HL-60 (cell line): ENCODE measurements at regions not wholly inside any gene's neighbourhood (a gene's known extent, or its start where the extent isn't known, plus 50 kb on each side); places are given as distances from the start of the nearest gene placed in this dataset.

Experiments used
- DNase-seq, 2 experiments: peaks; one replicate each; pipeline ENCODE4 v3.0.0-alpha.2; 2010 to 2020; ENCODE audit warnings: low read depth in 1 of 2, low spot score in 1 of 2
- H3K27ac ChIP-seq: fragments of 250-450 bp; sonication (Bioruptor Pico); replicated peaks from 2 replicates; pipeline ENCODE4 v1.5.1; 2020; ENCODE audit warnings: mild to moderate bottlenecking, moderate library complexity
- H3K27me3 ChIP-seq: fragments of 250-450 bp; sonication (Bioruptor Pico); 2 replicates; pipeline ENCODE4 v1.5.1; 2021; ENCODE audit warnings: mild to moderate bottlenecking, moderate library complexity; ENCODE audit not compliant: insufficient read depth, poor library complexity, severe bottlenecking
- H3K4me3 ChIP-seq: replicated peaks from 2 replicates; pipeline ENCODE4 v1.5.1; 2011; ENCODE audit warnings: mild to moderate bottlenecking, control low read depth, low read length; ENCODE audit not compliant: insufficient read depth
- GABPA ChIP-seq: IDR thresholded peaks from 2 replicates; pipeline ENCODE4 v1.6.1; 2012; ENCODE audit warnings: low read depth
- POLR2AphosphoS5 ChIP-seq: IDR thresholded peaks from 2 replicates; pipeline ENCODE4 v1.6.1; 2012; ENCODE audit warnings: low read depth
- SPI1 ChIP-seq: IDR thresholded peaks from 2 replicates; pipeline ENCODE4 v1.6.1; 2012; ENCODE audit warnings: low read depth, mild to moderate bottlenecking, borderline replicate concordance
- TF ChIP-seq, protein P1 (sequence below): IDR thresholded peaks from 2 replicates; pipeline ENCODE4 v1.6.1; 2012; ENCODE audit warnings: low read depth; ENCODE audit not compliant: insufficient replicate concordance
- TF ChIP-seq, protein P2 (sequence below): IDR thresholded peaks from one replicate; pipeline ENCODE4 v1.5.1; 2011; ENCODE audit warnings: low read length, control low read depth, inconsistent platforms; ENCODE audit not compliant: insufficient read depth

GRCh38 chr9:80375477-80375876, 803.7 kb downstream of the TLE4 start:
- no peak overlapping the region for H3K27ac ChIP-seq
- DNase-seq = no peak
- H3K4me3 ChIP-seq = no peak overlapping the region
- H3K27me3 ChIP-seq = no peaks in the 10 kb centered on the region
- TF ChIP-seq, protein P1, sequence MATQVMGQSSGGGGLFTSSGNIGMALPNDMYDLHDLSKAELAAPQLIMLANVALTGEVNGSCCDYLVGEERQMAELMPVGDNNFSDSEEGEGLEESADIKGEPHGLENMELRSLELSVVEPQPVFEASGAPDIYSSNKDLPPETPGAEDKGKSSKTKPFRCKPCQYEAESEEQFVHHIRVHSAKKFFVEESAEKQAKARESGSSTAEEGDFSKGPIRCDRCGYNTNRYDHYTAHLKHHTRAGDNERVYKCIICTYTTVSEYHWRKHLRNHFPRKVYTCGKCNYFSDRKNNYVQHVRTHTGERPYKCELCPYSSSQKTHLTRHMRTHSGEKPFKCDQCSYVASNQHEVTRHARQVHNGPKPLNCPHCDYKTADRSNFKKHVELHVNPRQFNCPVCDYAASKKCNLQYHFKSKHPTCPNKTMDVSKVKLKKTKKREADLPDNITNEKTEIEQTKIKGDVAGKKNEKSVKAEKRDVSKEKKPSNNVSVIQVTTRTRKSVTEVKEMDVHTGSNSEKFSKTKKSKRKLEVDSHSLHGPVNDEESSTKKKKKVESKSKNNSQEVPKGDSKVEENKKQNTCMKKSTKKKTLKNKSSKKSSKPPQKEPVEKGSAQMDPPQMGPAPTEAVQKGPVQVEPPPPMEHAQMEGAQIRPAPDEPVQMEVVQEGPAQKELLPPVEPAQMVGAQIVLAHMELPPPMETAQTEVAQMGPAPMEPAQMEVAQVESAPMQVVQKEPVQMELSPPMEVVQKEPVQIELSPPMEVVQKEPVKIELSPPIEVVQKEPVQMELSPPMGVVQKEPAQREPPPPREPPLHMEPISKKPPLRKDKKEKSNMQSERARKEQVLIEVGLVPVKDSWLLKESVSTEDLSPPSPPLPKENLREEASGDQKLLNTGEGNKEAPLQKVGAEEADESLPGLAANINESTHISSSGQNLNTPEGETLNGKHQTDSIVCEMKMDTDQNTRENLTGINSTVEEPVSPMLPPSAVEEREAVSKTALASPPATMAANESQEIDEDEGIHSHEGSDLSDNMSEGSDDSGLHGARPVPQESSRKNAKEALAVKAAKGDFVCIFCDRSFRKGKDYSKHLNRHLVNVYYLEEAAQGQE = no peak
- TF ChIP-seq, protein P2, sequence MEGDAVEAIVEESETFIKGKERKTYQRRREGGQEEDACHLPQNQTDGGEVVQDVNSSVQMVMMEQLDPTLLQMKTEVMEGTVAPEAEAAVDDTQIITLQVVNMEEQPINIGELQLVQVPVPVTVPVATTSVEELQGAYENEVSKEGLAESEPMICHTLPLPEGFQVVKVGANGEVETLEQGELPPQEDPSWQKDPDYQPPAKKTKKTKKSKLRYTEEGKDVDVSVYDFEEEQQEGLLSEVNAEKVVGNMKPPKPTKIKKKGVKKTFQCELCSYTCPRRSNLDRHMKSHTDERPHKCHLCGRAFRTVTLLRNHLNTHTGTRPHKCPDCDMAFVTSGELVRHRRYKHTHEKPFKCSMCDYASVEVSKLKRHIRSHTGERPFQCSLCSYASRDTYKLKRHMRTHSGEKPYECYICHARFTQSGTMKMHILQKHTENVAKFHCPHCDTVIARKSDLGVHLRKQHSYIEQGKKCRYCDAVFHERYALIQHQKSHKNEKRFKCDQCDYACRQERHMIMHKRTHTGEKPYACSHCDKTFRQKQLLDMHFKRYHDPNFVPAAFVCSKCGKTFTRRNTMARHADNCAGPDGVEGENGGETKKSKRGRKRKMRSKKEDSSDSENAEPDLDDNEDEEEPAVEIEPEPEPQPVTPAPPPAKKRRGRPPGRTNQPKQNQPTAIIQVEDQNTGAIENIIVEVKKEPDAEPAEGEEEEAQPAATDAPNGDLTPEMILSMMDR = no peak
- TF ChIP-seq GABPA = no peak
- no peak for TF ChIP-seq SPI1
- no peak for TF ChIP-seq POLR2AphosphoS5

GRCh38 chr9:80369641-80370040, 797.9 kb downstream of the TLE4 start:
- H3K27ac ChIP-seq = no peak overlapping the region
- TF ChIP-seq, protein P2 = no peak
- TF ChIP-seq, protein P1 = no peak
- no peak for TF ChIP-seq POLR2AphosphoS5
- TF ChIP-seq GABPA = no peak
- no peak for TF ChIP-seq SPI1
- no peaks in the 10 kb centered on the region for H3K27me3 ChIP-seq
- DNase-seq = no peak
- H3K4me3 ChIP-seq = no peak overlapping the region

DNA sequence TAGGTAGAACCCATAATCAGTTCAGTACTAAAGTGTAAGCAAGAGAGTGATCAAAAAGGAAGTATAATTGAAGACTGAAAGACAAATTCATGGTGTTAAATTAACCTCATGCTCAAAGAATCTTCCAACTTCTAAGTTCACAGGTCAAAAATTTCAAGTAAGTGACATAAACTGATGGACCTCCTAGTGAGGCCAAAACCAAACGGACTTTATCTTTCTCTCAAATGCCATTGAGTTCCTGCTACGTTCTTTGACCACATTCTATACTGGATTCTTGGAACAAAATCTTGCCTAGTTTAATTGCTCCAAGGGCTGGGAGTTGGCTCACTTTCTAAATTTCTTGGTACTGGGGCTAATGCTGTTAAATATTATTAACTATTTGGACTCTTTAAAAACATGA, 794.9 kb downstream of the TLE4 start:
- DNase-seq = no peak
- Histone ChIP-seq H3K4me3 (no peak overlapping the region), H3K27ac (no peak overlapping the region), H3K27me3 (no peaks in the 10 kb centered on the region)
- TF ChIP-seq, protein P2 = no peak
- TF ChIP-seq, protein P1 = no peak
- TF ChIP-seq POLR2AphosphoS5 (no peak), GABPA (no peak), SPI1 (no peak)
